Activated CD8-positive, alpha-beta T cell treated with anti-CD3 and anti-CD28 coated beads, Interleukin-2, amount 10 ng/mL, durations not matched to agents 7 days and 5 days (primary cell): ENCODE measurements at regions not wholly inside any gene's neighbourhood (a gene's known extent, or its start where the extent isn't known, plus 50 kb on each side); places are given as distances from the start of the nearest gene placed in this dataset.
"Not testable (repeated sequence)": the region's sequence is repeated elsewhere in the genome, so short reads cannot be mapped to it uniquely, and the experiment has no call there.

Source experiments
- ATAC-seq: fragments of 150-1000 bp; cut with Tn5 transposase; one replicate; pipeline ENCODE4 v1.10.0; 2021; ENCODE audit warnings: moderate library complexity
- CTCF ChIA-PET: fragments of 350-600 bp; sonication (Branson Sonifier 250); formaldehyde crosslinking; loops from one replicate; lab custom pipeline; 2021; ENCODE audit warnings: antibody characterized with exemption; lab: Charles Lee
- POLR2A ChIA-PET: fragments of 350-600 bp; sonication (Branson Sonifier 250); formaldehyde crosslinking; loops from one replicate; lab custom pipeline; 2021; ENCODE audit warnings: antibody characterized with exemption; lab: Charles Lee
- DNase-seq: peaks from one replicate; pipeline ENCODE4 v3.0.0-alpha.2; 2020
- H3K27ac Mint-ChIP-seq: one replicate; pipeline ENCODE4 v1.8.0; 2021; ENCODE audit warnings: mild to moderate bottlenecking, mixed read lengths
- H3K27me3 Mint-ChIP-seq: one replicate; pipeline ENCODE4 v1.8.0; 2021; ENCODE audit warnings: low read depth, mixed read lengths
- H3K36me3 Mint-ChIP-seq: one replicate; pipeline ENCODE4 v1.8.0; 2021; ENCODE audit warnings: low read depth, mixed read lengths
- H3K4me1 Mint-ChIP-seq: one replicate; pipeline ENCODE4 v1.8.0; 2021; ENCODE audit warnings: low read depth, mixed read lengths
- H3K4me3 Mint-ChIP-seq: one replicate; pipeline ENCODE4 v1.8.0; 2021; ENCODE audit warnings: mild to moderate bottlenecking, mixed read lengths
- H3K9me3 Mint-ChIP-seq: one replicate; pipeline ENCODE4 v1.8.0; 2022; ENCODE audit warnings: mixed read lengths; ENCODE audit not compliant: insufficient read depth

- ChIA-PET CTCF (no interaction called here), POLR2A (no interaction called here)
- H3K36me3 Mint-ChIP-seq, result no peaks in the 10 kb centered on the region
- no peak for ATAC-seq
- no peaks in the 10 kb centered on the region for H3K27me3 Mint-ChIP-seq
- H3K4me3 Mint-ChIP-seq, result no peak overlapping the region
- H3K4me1 Mint-ChIP-seq, result peaks cover 5% of the 10 kb centered on the region
- no peak overlapping the region for H3K27ac Mint-ChIP-seq
- DNase-seq, result no peak
- no peaks in the 10 kb centered on the region for H3K9me3 Mint-ChIP-seq
Observed at GRCh38 chr2:7627583-7627982, 710.4 kb downstream of the RNF144A start.

DNA sequence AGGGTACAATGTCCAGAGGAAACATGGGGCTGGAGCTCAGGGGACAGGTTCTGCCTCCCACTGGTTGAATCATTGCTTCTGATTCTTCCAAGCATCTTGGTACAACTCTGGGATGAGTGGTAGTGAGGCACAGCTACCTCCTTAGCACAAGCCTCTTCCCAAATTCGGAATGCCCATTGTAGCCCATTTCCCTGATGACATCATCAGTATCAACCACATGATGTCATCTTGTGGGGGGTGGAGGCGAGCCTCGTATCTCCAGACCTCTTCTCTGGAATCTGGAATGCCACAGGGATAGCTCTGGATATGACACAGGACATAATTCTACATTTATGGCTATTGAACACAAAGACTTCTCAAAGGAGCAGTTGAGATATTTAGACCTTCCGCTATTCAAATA is 715.2 kb downstream of the RNF144A start:
- ChIA-PET POLR2A (no interaction called here), CTCF (no interaction called here)
- no peak overlapping the region for H3K27ac Mint-ChIP-seq
- DNase-seq, result no peak
- no peaks in the 10 kb centered on the region for H3K36me3 Mint-ChIP-seq
- H3K4me3 Mint-ChIP-seq, result no peak overlapping the region
- ATAC-seq, result no peak
- H3K9me3 Mint-ChIP-seq, result no peaks in the 10 kb centered on the region
- H3K4me1 Mint-ChIP-seq, result no peaks in the 10 kb centered on the region
- no peaks in the 10 kb centered on the region for H3K27me3 Mint-ChIP-seq

- Mint-ChIP-seq H3K9me3 (peaks cover 4% of the 10 kb centered on the region), H3K4me3 (no peak overlapping the region), H3K36me3 (no peaks in the 10 kb centered on the region), H3K27me3 (no peaks in the 10 kb centered on the region), H3K27ac (no peak overlapping the region), H3K4me1 (no peaks in the 10 kb centered on the region)
- POLR2A ChIA-PET, result no interaction called here
- CTCF ChIA-PET, result no interaction called here
- DNase-seq, result no peak
- ATAC-seq, result no peak
Observed at GRCh38 chr2:7633566-7634153, 716.4 kb downstream of the RNF144A start.

DNA sequence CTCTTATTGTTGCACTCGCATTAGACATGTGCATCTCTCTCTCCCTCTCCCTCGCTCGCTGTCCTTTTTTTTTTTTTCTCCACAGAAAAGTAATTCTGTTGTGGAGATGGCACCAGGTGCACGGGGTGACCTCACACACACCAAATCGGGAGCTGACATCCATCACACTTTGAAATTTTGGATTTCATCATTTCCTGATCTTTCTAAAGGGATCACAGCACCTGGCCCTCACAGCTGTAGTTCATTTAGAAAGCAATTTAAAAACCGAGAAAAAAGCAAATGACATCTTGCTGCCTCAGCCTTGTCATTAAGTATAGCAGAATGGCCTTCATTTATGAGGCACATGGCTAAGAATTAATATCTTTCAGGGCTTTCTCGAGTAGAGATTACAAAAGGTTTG is 717.2 kb downstream of the RNF144A start:
- ATAC-seq (no peak), DNase-seq (no peak)
- Mint-ChIP-seq H3K27ac (no peak overlapping the region), H3K4me3 (no peak overlapping the region), H3K27me3 (no peaks in the 10 kb centered on the region), H3K4me1 (no peaks in the 10 kb centered on the region), H3K9me3 (peaks cover 5% of the 10 kb centered on the region), H3K36me3 (no peaks in the 10 kb centered on the region)
- CTCF ChIA-PET, result interaction anchor here (0.5 kb wide), 1 partner anchor 695 kb away, joined by 3 read pairs; no protein-coding TSS in a partner anchor
- POLR2A ChIA-PET, result no interaction called here

DNA sequence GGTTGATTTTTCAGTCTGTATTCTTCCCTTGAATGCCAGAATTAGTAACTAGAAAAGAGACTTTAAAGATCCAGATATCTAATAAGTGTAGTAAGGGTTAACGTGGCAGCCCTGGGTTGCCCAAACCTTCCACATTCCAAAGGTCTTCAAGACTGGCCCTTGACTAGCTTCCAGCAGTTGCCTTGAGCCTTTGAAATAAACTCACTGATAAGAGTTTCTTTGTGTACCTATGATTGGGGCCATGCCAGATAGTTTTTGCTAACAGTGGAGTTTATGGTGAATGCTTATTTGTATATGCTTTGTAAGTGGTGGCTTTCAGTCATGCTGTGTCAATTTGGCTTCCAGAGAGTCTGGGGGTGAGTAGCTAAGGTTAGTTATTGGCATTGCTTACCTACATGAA is 722.3 kb downstream of the RNF144A start:
- no peaks in the 10 kb centered on the region for H3K4me1 Mint-ChIP-seq
- ChIA-PET POLR2A (no interaction called here), CTCF (interaction anchor here (1.4 kb wide), 1 partner anchor 32 kb away, joined by 5 read pairs; no protein-coding TSS in a partner anchor)
- no peak overlapping the region for H3K27ac Mint-ChIP-seq
- H3K36me3 Mint-ChIP-seq, result peaks cover 28% of the 10 kb centered on the region
- ATAC-seq (no peak), DNase-seq (no peak)
- H3K27me3 Mint-ChIP-seq, result no peaks in the 10 kb centered on the region
- H3K9me3 Mint-ChIP-seq, result peaks cover 33% of the 10 kb centered on the region
- H3K4me3 Mint-ChIP-seq, result no peak overlapping the region

DNA sequence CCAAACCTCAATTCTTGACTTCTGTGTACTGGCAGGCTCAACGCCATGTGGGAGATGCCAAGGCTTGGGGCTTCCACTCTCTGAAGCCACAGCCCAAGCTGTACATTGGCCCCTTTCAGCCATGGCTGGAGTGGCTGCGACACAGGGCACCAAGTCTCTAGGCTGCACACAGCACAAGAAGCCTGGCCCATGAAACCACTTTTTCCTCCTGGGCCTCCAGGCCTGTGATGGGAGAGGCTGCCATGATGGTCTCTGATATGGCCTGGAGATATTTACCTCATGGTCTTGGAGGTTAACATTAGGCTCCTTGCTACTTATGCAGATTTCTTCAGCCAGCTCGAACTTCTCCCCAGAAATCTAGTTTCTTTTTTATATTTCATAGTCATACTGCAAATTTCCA is 724.1 kb downstream of the RNF144A start:
- CTCF ChIA-PET, POLR2A ChIA-PET, ATAC-seq, DNase-seq, H3K4me3 Mint-ChIP-seq, H3K27me3 Mint-ChIP-seq, H3K27ac Mint-ChIP-seq, H3K4me1 Mint-ChIP-seq: not testable (repeated sequence)
- H3K36me3 Mint-ChIP-seq, result peaks cover 34% of the 10 kb centered on the region
- H3K9me3 Mint-ChIP-seq, result peaks cover 33% of the 10 kb centered on the region

DNA sequence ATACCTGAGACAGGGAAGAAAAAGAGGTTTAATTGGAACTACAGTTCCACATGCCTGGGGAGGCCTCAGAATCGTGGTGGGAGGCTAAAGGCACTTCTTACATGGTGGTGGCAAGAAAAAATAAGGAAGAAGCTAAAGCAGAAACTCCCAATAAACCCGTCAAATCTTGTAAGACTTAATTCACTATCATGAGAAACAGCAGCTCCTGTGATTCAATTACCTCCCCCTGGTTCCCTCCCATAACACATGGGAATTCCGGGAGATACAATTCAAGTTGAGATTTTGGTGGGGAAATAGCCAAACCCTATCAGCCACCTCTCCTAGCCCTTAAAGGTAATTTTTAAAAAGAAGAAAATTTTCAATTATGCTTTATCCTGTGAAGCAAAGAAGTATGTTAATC is 728.8 kb downstream of the RNF144A start:
- DNase-seq (no peak), ATAC-seq (no peak)
- Mint-ChIP-seq H3K9me3 (peaks cover 52% of the 10 kb centered on the region), H3K4me3 (no peak overlapping the region), H3K27me3 (no peaks in the 10 kb centered on the region), H3K36me3 (peaks cover 51% of the 10 kb centered on the region), H3K4me1 (peaks cover 22% of the 10 kb centered on the region), H3K27ac (no peak overlapping the region)
- ChIA-PET CTCF (interaction anchor here (2.2 kb wide), 1 partner anchor 26 kb away, joined by 7 read pairs; no protein-coding TSS in a partner anchor), POLR2A (no interaction called here)

DNA sequence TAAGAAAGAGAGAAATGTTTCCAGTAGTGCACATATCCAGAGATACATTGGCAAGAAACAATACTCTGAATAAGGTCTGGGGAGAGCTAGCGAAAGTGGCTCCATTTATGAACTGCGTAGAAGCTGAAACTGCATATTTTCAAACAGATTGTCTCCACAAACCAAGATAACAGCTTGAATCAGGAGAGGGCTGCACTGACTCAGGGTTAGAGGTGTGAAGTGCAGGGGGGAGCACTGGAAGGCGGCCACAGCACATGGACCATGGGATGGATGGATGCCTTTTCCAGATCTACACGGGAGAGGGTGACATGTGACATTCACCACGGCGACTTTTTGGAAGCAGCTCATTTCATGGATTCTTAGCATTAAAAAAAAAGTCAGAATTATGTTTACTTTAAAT is 729.4 kb downstream of the RNF144A start:
- H3K9me3 Mint-ChIP-seq, result peaks cover 53% of the 10 kb centered on the region
- H3K27me3 Mint-ChIP-seq, result no peaks in the 10 kb centered on the region
- ATAC-seq (no peak), DNase-seq (no peak)
- peaks cover 51% of the 10 kb centered on the region for H3K36me3 Mint-ChIP-seq
- no peak overlapping the region for H3K27ac Mint-ChIP-seq
- H3K4me1 Mint-ChIP-seq, result peaks cover 25% of the 10 kb centered on the region
- CTCF ChIA-PET, result interaction anchor here (1.2 to 2.2 kb wide), 2 partner anchors 25 to 219 kb away, joined by 3 to 7 read pairs; no protein-coding TSS in a partner anchor
- POLR2A ChIA-PET, result no interaction called here
- H3K4me3 Mint-ChIP-seq, result no peak overlapping the region

- H3K36me3 Mint-ChIP-seq, result peaks cover 45% of the 10 kb centered on the region
- H3K4me3 Mint-ChIP-seq, result no peak overlapping the region
- H3K4me1 Mint-ChIP-seq, result peaks cover 27% of the 10 kb centered on the region
- no peaks in the 10 kb centered on the region for H3K27me3 Mint-ChIP-seq
- no peak overlapping the region for H3K27ac Mint-ChIP-seq
- no peak for DNase-seq
- ChIA-PET POLR2A (no interaction called here), CTCF (no interaction called here)
- H3K9me3 Mint-ChIP-seq, result peaks cover 50% of the 10 kb centered on the region
- ATAC-seq, result no peak
Observed at GRCh38 chr2:7648221-7648795, 731.1 kb downstream of the RNF144A start.

- H3K36me3 Mint-ChIP-seq, result peaks cover 51% of the 10 kb centered on the region
- H3K9me3 Mint-ChIP-seq, result peaks cover 59% of the 10 kb centered on the region
- no peaks in the 10 kb centered on the region for H3K27me3 Mint-ChIP-seq
- ATAC-seq (peak; percentile 60), DNase-seq (peak; percentile 46)
- H3K4me1 Mint-ChIP-seq, result peaks cover 27% of the 10 kb centered on the region
- CTCF ChIA-PET, result interaction anchor here (0.7 to 1.9 kb wide), 4 partner anchors 18 to 91 kb away, joined by 3 to 5 read pairs (median 4); no protein-coding TSS in a partner anchor
- H3K4me3 Mint-ChIP-seq, result peak overlapping the region; percentile 17
- POLR2A ChIA-PET, result no interaction called here
- H3K27ac Mint-ChIP-seq, result peak overlapping the region; percentile 88
Observed at GRCh38 chr2:7649461-7650228, 732.4 kb downstream of the RNF144A start.

DNA sequence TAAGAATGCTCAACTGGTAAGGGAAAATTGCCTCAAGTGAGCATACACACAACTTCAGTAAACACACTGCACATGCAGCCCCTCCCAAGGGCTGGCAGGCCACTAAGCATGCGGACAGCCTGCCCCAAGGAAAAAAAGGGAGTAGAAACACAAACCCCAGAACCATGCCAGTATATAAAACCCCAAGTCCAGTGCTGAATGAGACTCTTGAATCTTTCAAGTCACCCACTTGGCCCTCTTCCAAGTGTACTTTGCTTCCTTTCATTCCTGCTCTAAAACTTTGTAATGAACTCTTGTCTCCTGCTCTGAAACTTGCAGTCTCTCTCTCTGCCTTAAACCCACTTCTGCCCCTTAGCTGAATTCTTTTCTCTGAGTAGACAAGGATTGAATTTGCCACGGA is 736.4 kb downstream of the RNF144A start:
- H3K27ac Mint-ChIP-seq, result no peak overlapping the region

DNA sequence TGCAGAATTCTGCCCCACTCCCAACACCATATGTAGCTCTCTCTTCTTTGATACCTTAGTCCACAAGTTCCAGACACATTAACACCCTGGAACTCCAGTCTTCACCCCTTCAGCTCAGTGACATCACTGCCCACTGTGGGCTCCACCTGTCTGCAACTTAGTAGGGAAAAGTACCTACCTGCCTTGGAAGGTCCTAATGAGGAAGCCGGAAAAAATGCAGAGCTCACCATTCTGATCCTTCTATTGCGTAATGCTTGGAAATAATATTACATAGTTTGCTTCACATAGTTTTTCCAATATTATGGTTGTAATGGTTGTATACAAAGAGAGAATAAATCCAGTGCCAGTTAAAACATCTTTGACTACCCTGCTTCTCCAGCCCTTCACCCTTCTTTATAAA is 738.4 kb downstream of the RNF144A start:
- ChIA-PET POLR2A (no interaction called here), CTCF (interaction anchor here (0.8 to 0.9 kb wide), 2 partner anchors 8 to 70 kb away, joined by 3 to 4 read pairs; no protein-coding TSS in a partner anchor)
- ATAC-seq (no peak), DNase-seq (no peak)
- no peaks in the 10 kb centered on the region for H3K27me3 Mint-ChIP-seq
- peaks cover 43% of the 10 kb centered on the region for H3K36me3 Mint-ChIP-seq
- no peak overlapping the region for H3K27ac Mint-ChIP-seq
- peaks cover 10% of the 10 kb centered on the region for H3K4me1 Mint-ChIP-seq
- peaks cover 69% of the 10 kb centered on the region for H3K9me3 Mint-ChIP-seq
- no peak overlapping the region for H3K4me3 Mint-ChIP-seq

More for the DNA sequence above, 736.4 kb downstream of the RNF144A start:
- ATAC-seq (no peak), DNase-seq (no peak)
- Mint-ChIP-seq H3K4me3 (no peak overlapping the region), H3K9me3 (peaks cover 68% of the 10 kb centered on the region), H3K4me1 (peaks cover 24% of the 10 kb centered on the region), H3K36me3 (peaks cover 45% of the 10 kb centered on the region), H3K27me3 (no peaks in the 10 kb centered on the region)
- POLR2A ChIA-PET, result no interaction called here
- CTCF ChIA-PET, result no interaction called here
